ENCODE measurements at regions not wholly inside any gene's neighbourhood (a gene's known extent, or its start where the extent isn't known, plus 50 kb on each side); places are given as distances from the start of the nearest gene placed in this dataset.

GRCh38 chr3:21235491-21235890 lies 515.5 kb downstream of the ZNF385D start:
- Histone ChIP-seq H3K36me3 (no peaks in the 10 kb centered on the region), H3K9ac (no peak overlapping the region), H3K4me2 (no peak overlapping the region), H3K9me3 (ENCODE audit: low read depth) (no peaks in the 10 kb centered on the region), H3K4me1 (no peaks in the 10 kb centered on the region), H3F3A (ENCODE audit: low read depth) (no peaks in the 10 kb centered on the region), H3K27ac (no peak overlapping the region), H2AFZ (replicated peaks) (no peak overlapping the region), H3K27me3 (no peaks in the 10 kb centered on the region), H3K79me2 (ENCODE audit: low read depth) (no peaks in the 10 kb centered on the region), H4K20me1 (ENCODE audit: low read depth) (no peaks in the 10 kb centered on the region), H3K4me3 (no peak overlapping the region)
- no peak overlapping the region for H3K4me3 Mint-ChIP-seq
- TF ChIP-seq EZH2 (IDR thresholded peaks at IDR 0.05), result no peak
- TF ChIP-seq, protein P1, sequence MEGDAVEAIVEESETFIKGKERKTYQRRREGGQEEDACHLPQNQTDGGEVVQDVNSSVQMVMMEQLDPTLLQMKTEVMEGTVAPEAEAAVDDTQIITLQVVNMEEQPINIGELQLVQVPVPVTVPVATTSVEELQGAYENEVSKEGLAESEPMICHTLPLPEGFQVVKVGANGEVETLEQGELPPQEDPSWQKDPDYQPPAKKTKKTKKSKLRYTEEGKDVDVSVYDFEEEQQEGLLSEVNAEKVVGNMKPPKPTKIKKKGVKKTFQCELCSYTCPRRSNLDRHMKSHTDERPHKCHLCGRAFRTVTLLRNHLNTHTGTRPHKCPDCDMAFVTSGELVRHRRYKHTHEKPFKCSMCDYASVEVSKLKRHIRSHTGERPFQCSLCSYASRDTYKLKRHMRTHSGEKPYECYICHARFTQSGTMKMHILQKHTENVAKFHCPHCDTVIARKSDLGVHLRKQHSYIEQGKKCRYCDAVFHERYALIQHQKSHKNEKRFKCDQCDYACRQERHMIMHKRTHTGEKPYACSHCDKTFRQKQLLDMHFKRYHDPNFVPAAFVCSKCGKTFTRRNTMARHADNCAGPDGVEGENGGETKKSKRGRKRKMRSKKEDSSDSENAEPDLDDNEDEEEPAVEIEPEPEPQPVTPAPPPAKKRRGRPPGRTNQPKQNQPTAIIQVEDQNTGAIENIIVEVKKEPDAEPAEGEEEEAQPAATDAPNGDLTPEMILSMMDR (IDR thresholded peaks at IDR 0.05), result no peak
- no peak for TF ChIP-seq EZH2phosphoT487 (IDR thresholded peaks at IDR 0.05)
- no peaks in the 10 kb centered on the region for H3K9me3 Mint-ChIP-seq
- no peak overlapping the region for H3K27ac Mint-ChIP-seq
- H3K36me3 Mint-ChIP-seq, result no peaks in the 10 kb centered on the region
- no peak for DNase-seq (ENCODE audit: low spot score)
- H3K4me1 Mint-ChIP-seq, result no peaks in the 10 kb centered on the region
- no peaks in the 10 kb centered on the region for H3K27me3 Mint-ChIP-seq (ENCODE audit: insufficient read depth, low read depth)

GRCh38 chr3:21234933-21235332 lies 516.1 kb downstream of the ZNF385D start:
- Histone ChIP-seq H3K9ac (no peak overlapping the region), H3K27ac (no peak overlapping the region), H3K4me2 (no peak overlapping the region), H2AFZ (replicated peaks) (no peak overlapping the region), H3K79me2 (ENCODE audit: low read depth) (no peaks in the 10 kb centered on the region), H3K9me3 (ENCODE audit: low read depth) (no peaks in the 10 kb centered on the region), H3K36me3 (no peaks in the 10 kb centered on the region), H3F3A (ENCODE audit: low read depth) (no peaks in the 10 kb centered on the region), H3K4me3 (no peak overlapping the region), H4K20me1 (ENCODE audit: low read depth) (no peaks in the 10 kb centered on the region), H3K4me1 (no peaks in the 10 kb centered on the region), H3K27me3 (no peaks in the 10 kb centered on the region)
- H3K9me3 Mint-ChIP-seq, result no peaks in the 10 kb centered on the region
- no peak overlapping the region for H3K4me3 Mint-ChIP-seq
- no peak for DNase-seq (ENCODE audit: low spot score)
- no peaks in the 10 kb centered on the region for H3K27me3 Mint-ChIP-seq (ENCODE audit: insufficient read depth, low read depth)
- no peaks in the 10 kb centered on the region for H3K4me1 Mint-ChIP-seq
- TF ChIP-seq, protein P1 (IDR thresholded peaks at IDR 0.05), result no peak
- no peak for TF ChIP-seq EZH2phosphoT487 (IDR thresholded peaks at IDR 0.05)
- no peak for TF ChIP-seq EZH2 (IDR thresholded peaks at IDR 0.05)
- H3K27ac Mint-ChIP-seq, result no peak overlapping the region
- no peaks in the 10 kb centered on the region for H3K36me3 Mint-ChIP-seq

DNA sequence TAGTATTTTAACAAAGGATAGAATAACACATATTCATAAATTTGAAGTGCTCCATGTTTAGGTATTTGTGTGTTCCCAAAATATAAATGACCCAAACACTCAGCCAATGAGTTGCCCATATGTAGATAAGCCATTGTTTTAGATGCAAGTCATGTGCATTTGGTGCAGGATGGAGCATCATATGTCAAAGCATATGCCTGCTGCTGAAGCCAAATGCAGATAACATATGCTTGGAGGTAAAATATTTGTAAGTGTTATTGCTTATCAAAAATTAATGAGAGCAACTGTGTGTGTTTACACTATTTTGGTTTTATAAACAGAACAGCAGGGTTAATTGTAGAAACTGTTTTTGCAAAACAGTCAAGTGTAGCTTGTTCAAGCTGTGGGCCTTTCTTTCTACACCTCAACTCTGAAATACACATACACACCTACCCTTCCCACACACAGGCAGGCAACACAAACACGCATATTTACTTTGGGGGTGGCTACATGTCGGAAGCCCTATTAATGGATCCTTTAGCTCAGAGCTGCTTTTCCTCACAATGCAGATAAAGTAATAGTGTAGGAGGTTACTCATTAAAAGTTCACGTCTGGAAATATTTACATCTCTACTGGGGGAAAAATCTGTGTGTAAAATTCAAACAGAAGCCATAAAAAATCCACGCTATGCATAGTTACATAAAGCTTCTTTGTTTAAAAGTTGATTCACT lies 521.4 kb downstream of the ZNF385D start:
- H4K20me1 ChIP-seq (ENCODE audit: low read depth), result no peaks in the 10 kb centered on the region
- no peaks in the 10 kb centered on the region for H3K27me3 Mint-ChIP-seq (ENCODE audit: insufficient read depth, low read depth)
- H3K27ac Mint-ChIP-seq, result no peak overlapping the region
- TF ChIP-seq EZH2phosphoT487 (IDR thresholded peaks at IDR 0.05), result no peak
- TF ChIP-seq, protein P1 (IDR thresholded peaks at IDR 0.05), result no peak
- TF ChIP-seq EZH2 (IDR thresholded peaks at IDR 0.05), result no peak
- no peak overlapping the region for H3K4me3 Mint-ChIP-seq
- no peaks in the 10 kb centered on the region for H3K36me3 Mint-ChIP-seq
- no peaks in the 10 kb centered on the region for H3K9me3 ChIP-seq (ENCODE audit: low read depth)
- H3K9ac ChIP-seq, result no peak overlapping the region
- H3K27me3 ChIP-seq, result no peaks in the 10 kb centered on the region
- no peak for DNase-seq (ENCODE audit: low spot score)
- no peaks in the 10 kb centered on the region for H3F3A ChIP-seq (ENCODE audit: low read depth)
- no peaks in the 10 kb centered on the region for H3K79me2 ChIP-seq (ENCODE audit: low read depth)
- no peak overlapping the region for H2AFZ ChIP-seq (replicated peaks)
- H3K36me3 ChIP-seq, result no peaks in the 10 kb centered on the region
- peaks cover 1% of the 10 kb centered on the region for H3K4me1 Mint-ChIP-seq
- H3K9me3 Mint-ChIP-seq, result peaks cover 2% of the 10 kb centered on the region
- H3K4me3 ChIP-seq, result no peak overlapping the region
- H3K4me2 ChIP-seq, result no peak overlapping the region
- no peaks in the 10 kb centered on the region for H3K4me1 ChIP-seq
- no peak overlapping the region for H3K27ac ChIP-seq
